ENCODE measurements at regions not wholly inside any gene's neighbourhood (a gene's known extent, or its start where the extent isn't known, plus 50 kb on each side); places are given as distances from the start of the nearest gene placed in this dataset.

DNA sequence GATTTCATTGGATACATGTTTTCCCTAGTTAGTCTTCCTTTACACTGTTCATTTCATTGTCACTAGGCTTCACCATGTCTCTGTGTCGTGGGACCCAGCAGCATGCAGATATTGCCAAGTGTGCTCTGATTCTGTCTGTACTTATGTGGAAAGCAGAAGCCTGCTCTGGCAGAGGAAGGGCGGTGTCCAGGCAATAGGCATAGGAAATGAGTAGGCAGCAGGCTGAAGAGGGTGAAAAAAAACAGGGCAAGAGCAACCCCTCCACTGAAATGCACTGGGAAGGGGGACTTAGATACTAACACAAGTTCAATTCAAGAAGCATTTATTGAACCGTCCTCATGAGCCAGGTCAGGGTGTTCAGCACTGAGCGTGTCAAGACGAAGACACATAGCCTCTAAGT is 85.2 kb upstream of the VAV3 start:
- DNase-seq = no peak

DNA sequence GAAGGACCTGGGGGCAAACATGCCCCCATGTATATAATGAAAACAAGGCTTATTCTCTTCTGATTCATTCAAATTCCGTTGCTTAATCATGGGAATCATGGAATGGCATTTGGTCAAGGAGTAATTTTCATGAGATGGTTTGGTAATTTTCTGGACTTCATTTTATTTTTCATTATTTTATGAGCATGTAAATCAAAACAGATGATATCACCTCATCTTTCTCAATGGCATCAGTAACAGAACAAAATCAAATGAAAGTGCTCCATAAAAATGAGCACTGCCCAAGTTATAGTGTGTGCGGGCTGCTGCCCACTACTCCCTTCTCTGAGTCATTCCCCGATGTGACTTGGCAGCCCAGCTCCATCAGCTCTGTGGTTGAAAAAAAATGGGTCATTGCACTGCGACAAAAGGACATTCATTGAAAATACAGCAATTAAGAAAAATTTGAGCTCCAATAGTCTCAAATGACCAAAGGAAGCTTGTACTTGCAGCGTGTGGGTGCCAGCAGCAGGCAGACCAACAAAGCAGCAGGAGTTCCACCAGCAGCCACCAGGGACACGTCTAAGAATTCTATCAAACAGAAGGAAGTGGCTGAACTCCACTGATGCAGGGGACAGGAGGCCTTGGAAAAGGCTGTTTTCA is 84.3 kb upstream of the VAV3 start:
- peak in 2 of 4 experiments; percentile 1 to 2 for DNase-seq

DNA sequence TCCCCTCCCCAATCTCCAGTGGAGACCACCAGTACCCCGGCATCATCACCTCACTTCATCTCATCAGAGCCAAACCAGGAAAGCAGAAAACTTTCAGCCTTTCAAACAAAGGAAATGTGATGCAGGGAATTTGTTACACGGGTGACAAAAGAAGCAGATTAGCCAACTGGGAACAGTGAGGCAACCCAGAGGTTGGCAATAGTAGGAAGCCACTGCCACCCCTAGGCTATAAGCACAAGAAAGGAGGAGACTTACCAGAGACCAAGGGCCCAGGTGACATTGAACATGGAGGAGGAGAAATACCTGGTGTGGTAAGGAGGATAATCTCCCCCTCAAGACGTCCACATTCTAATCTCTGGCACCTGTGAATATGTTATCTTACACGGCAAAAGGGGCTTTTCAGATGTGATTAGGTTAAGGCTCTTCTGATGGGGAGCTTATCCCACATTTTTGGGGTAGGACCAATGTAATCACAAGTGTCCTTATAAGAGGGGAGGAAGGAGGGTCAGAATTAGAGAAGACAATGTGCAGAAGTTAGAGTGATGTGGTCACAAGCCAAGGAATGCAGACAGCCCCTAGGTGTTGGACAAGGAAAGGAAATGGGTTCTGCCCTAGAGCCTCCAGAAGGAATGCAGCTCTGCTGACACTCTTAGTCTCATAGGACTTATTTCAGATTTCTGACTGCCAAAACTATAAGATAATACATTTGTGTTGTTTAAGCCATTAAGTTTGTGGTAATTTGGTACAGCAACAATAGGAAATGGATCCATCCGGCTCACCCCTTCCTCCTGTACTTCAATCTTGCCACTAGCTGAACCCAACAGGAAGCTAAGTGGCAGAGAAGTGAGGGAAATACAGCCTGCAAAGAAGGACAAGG is 83.6 kb upstream of the VAV3 start:
- DNase-seq = no peak

DNA sequence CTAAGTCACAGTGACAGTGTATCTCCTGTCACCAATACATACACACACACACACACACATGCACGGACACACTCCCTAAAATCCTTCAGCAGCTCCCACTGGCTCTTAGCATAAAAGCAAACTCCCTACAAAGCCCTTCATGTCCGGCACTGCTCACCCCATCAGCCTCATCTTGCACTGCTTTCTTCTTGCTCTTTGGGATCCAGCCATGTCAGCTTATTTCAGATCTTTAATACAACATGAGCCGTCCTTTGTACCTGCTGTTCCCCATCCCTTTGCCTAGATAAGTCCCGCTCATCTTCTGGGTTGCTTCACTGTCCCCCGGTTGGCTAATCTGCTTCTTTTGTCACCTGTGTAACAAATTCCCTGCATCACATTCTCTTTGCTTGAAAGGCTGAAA is 82.1 kb upstream of the VAV3 start:
- DNase-seq = no peak

- DNase-seq = no peak
Observed at GRCh38 chr1:108046026-108046425, 81.0 kb upstream of the VAV3 start.

DNA sequence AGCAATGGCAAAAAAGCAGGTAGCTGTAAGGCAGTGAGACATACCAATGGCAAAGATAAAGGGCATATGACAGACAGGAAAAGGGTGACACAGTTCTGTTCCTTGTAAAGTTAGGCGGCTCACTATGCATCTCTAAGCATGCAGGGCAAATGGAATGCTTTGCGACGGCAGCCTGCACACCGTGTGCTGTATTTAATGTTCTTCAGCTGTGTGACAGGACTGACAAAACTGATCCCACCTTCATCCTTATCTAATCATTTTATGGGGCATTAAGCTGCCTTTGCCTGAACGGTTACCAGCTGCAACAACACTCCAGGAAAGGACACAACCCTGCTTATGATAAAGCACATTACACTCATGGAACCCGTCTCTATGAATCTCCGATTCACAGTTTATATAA is 80.5 kb upstream of the VAV3 start:
- DNase-seq = no peak

DNA sequence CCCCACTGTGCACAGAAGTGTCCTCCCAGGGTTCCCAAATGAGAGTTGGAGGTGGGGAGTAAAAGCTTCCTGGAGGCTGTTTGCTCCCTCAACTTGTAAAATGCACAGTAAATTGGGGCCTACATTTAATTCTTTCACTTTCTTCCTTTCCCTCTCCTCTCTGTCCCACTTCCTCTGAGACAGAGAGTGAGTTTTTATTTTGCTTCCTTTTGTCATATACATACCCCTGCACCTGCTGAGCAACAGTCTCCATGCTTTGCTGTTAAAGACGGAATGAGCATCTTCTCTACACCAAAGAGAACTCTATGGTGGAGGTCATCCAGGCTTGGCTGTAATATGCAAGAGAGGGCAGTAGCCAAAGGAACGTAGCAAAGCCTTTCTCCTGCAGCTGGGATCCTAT is 79.3 kb upstream of the VAV3 start:
- no peak for DNase-seq

GRCh38 chr1:108043707-108044106 is 78.7 kb upstream of the VAV3 start:
- DNase-seq = no peak

- DNase-seq = no peak
Observed at GRCh38 chr1:108042610-108043009, 77.6 kb upstream of the VAV3 start.

DNA sequence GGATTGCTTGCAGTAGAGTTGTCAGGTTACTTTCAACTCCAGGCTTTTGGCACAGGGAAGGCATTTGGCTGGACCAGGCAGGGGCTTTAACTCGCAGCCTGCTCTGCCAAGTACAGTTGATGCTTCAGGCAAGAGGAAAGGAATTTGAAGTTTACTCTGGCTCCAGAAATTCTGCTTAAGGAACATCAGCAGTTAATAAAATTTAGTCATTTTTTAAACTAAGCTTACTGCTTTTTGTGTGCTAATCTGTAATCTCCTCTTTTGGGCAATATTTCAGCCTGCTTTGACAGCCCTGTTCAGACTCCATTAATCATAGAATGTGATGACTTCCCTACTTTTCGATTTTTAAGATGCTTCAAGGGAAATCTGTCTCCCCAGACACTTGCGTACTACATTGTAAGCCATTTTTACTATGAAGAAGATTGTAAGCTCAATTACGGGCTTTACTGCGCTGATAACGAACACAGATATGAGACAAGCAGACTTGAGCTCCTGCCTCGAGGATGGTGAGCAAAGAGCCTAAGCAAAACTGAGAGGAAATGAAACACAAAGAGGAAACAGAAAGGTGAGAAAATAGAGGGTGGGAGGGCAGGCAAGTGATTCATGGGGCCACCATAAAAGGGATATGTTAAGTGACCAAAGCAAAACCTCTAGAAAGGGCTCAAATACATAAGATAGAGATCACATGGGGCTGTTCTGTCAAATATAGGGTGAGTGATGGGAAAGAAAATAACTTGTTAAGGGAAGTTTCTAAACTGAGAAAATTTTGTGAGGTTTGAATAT is 76.6 kb upstream of the VAV3 start:
- no peak for DNase-seq

- no peak for DNase-seq
Observed at GRCh38 chr1:108038653-108039236, 73.8 kb upstream of the VAV3 start.

GRCh38 chr1:108036796-108037562 is 72.0 kb upstream of the VAV3 start:
- no peak for DNase-seq

DNA sequence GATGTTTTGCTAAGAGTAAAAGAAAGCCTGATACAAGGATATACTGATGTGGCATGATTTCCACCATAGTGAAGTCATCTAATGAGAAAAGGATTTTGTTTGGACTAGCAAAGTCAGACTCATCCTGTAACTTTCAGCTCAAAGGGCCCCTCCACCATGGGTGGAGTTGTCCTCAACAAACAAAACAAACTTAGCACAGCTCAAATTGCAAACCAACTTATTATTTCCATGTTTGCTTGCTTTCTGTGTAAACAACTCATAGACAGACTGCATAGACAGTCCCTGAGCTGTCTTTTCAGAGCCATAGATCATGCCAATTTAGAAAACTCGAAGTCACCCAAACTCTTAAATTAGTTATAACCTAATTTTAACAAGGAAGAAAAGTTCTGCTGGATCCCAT is 69.4 kb upstream of the VAV3 start:
- no peak for DNase-seq

DNA sequence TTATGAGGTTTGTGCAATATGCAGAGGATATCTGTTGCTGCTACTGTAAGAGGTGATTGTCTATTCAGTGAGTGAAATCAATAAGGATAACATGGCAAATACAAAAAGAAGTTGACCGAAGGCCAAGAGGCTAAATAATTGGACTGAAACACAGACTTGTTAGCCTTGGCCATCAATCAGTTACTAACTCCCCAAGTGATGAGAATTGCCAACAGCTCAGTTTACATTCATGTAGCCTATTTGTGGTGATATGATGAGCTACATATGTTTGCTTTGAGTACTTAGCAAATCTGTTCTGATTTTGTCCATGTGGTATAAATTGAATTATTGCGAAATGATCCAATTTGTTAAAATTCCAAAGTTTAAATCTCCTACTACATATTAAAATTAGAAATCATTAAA is 68.6 kb upstream of the VAV3 start:
- DNase-seq = no peak

GRCh38 chr1:108028841-108029388 is 63.9 kb upstream of the VAV3 start:
- no peak for DNase-seq

GRCh38 chr1:108027389-108027788 is 62.4 kb upstream of the VAV3 start:
- DNase-seq = no peak

DNA sequence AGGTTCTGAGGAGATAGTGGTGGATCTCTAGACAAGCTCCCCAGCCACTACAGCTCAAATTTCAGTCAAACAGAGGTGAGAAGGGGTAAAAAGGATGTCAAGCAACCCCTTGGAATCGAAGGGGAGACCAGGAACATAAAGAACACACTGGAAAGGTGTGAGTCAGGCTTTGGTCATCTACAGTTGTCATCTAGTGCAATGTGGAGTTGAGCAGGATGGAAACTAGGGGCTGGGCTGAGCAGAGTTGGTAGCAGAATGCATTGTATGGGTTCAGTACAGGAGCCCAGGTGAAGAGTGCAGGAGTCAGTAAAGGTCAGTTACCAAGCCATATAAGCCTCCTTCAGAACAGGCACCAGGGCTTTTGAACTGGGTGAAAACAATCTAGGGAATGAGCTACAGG is 52.7 kb upstream of the VAV3 start:
- DNase-seq = no peak

DNA sequence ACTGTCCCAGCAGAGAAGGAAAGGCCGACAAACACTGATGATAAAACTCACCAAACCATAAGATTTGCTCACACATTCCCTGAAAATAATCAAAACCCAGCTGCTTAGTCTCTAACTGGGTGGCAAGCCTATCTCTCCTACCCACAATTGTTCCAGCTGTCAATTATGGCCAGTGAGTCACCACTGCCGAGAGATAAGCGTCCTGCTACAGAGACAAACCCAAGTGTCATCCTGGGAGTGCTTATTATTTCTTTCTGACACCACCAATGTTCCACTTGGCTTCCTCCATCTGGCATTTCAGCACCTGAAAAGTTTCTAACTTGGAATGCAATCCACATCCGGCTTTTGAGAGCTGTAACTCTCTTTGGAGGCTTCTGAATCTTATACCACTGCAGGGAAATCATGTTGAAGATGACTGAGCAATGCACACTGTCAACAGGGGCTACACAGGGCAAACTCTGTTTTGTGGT is 51.5 kb upstream of the VAV3 start:
- no peak for DNase-seq

Data from activated CD4-positive, CD25-positive, alpha-beta regulatory T cell (primary cell).